ENCODE measurements at regions not wholly inside any gene's neighbourhood (a gene's known extent, or its start where the extent isn't known, plus 50 kb on each side); places are given as distances from the start of the nearest gene placed in this dataset.

DNA sequence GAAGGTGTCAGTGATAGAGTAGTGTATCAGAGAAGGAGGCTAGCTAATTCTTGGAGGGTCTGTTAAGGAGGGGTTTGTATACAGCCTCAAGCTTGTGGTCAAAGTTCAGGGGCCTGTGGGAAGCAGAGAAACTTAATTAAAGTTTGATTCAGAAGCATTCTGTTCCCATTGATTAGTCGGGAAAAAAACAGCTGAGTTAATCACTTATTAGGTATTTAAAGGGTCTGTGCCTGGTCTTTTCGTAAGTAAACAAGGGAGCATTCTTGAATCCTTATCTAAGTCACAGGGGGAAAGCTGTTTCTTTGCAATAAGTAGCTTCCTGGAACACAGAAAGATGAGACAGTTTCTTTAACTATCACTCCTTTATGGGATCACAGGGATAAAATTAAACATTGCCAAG is 492.1 kb downstream of the PCDH10 start:
- Histone ChIP-seq H3K4me1 (no peaks in the 10 kb centered on the region), H3K4me3 (no peak overlapping the region), H3K9me3 (no peaks in the 10 kb centered on the region), H3K27ac (no peak overlapping the region), H3K27me3 (no peaks in the 10 kb centered on the region), H3K36me3 (no peaks in the 10 kb centered on the region)
- no peak for DNase-seq
- intact Hi-C loops (cut with DNase I; ENCODE audit: low total_unique reads), result no loop called here
- TF ChIP-seq POLR2AphosphoS5 (IDR thresholded peaks at IDR 0.05), result no peak
- no peak for TF ChIP-seq EP300 (IDR thresholded peaks at IDR 0.05)
- TF ChIP-seq, protein P1, sequence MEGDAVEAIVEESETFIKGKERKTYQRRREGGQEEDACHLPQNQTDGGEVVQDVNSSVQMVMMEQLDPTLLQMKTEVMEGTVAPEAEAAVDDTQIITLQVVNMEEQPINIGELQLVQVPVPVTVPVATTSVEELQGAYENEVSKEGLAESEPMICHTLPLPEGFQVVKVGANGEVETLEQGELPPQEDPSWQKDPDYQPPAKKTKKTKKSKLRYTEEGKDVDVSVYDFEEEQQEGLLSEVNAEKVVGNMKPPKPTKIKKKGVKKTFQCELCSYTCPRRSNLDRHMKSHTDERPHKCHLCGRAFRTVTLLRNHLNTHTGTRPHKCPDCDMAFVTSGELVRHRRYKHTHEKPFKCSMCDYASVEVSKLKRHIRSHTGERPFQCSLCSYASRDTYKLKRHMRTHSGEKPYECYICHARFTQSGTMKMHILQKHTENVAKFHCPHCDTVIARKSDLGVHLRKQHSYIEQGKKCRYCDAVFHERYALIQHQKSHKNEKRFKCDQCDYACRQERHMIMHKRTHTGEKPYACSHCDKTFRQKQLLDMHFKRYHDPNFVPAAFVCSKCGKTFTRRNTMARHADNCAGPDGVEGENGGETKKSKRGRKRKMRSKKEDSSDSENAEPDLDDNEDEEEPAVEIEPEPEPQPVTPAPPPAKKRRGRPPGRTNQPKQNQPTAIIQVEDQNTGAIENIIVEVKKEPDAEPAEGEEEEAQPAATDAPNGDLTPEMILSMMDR (IDR thresholded peaks at IDR 0.05), result no peak
- no peak for TF ChIP-seq POLR2A (IDR thresholded peaks at IDR 0.05)
- 15 to 38% (median 27%) methylated on average over 2 of the region's 2 CpGs for whole genome bisulfite sequencing, 5 donors

DNA sequence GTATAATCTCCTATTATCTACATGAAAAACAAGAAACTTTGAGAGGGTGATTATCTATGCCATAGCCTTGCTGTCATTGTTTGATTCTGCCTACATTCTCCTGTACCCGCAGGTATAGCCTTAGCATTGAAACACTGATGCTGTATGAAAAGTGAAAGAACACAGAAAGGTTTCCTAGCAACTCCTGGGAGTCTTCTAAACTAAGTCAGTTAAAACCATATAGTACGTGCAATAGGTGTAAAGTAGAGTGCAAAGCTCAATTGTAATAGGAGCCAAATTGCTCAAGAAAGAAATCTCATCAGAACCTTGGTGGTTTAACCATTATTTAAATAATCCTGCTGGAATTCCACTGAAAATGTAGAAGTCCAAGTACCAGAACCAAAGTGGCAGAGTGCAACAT is 489.7 kb downstream of the PCDH10 start:
- no peaks in the 10 kb centered on the region for H3K4me1 ChIP-seq
- TF ChIP-seq, protein P1 (IDR thresholded peaks at IDR 0.05), result no peak
- no peak for TF ChIP-seq POLR2AphosphoS5 (IDR thresholded peaks at IDR 0.05)
- no peak for TF ChIP-seq EP300 (IDR thresholded peaks at IDR 0.05)
- TF ChIP-seq POLR2A (IDR thresholded peaks at IDR 0.05), result no peak

DNA sequence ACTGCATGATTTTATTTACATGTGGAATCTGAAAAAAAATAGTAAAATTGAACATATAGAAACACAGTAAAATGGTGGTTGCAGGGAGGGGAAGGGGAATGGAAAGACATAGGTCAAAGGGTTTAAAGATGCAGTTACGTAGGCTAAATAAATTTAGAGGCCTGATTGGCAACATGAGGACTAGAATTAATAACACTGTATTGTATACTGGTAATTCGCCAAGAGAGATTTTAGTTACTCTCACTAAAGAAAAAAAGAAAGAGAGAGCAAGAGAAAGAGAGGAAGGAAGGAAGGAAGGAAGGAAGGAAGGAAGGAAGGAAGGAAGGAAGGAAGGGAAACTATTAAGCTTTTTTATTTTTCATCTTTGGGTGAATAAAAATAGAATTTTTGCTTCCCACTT is 488.1 kb downstream of the PCDH10 start:
- no peak overlapping the region for H3K4me3 ChIP-seq
- TF ChIP-seq POLR2A (IDR thresholded peaks at IDR 0.05) (no peak), POLR2AphosphoS5 (IDR thresholded peaks at IDR 0.05) (no peak), EP300 (IDR thresholded peaks at IDR 0.05) (no peak)
- TF ChIP-seq, protein P1 (IDR thresholded peaks at IDR 0.05), result no peak
- no peak for DNase-seq
- no peak overlapping the region for H3K27ac ChIP-seq
- H3K27me3 ChIP-seq, result no peaks in the 10 kb centered on the region
- intact Hi-C loops (cut with DNase I; ENCODE audit: low total_unique reads), result no loop called here
- no peaks in the 10 kb centered on the region for H3K36me3 ChIP-seq
- WGBS, 5 donors, result 78 to 91% (median 84%) methylated on average over 2 of the region's 2 CpGs
- peaks cover 0 to 6% (median 2%) of the 10 kb centered on the region in 4 donors for H3K9me3 ChIP-seq
- H3K4me1 ChIP-seq, result no peaks in the 10 kb centered on the region

More for the DNA sequence above, 489.7 kb downstream of the PCDH10 start:
- Histone ChIP-seq H3K27ac (no peak overlapping the region), H3K4me3 (no peak overlapping the region), H3K36me3 (no peaks in the 10 kb centered on the region), H3K9me3 (peaks cover 0 to 6% (median 2%) of the 10 kb centered on the region in 4 donors), H3K27me3 (no peaks in the 10 kb centered on the region)
- peak in 1 of 2 donors; percentile 16 for DNase-seq
- 41 to 52% (median 44%) methylated on average over 2 of the region's 2 CpGs for WGBS, 5 donors
- intact Hi-C loops (cut with DNase I; ENCODE audit: low total_unique reads), result no loop called here

DNA sequence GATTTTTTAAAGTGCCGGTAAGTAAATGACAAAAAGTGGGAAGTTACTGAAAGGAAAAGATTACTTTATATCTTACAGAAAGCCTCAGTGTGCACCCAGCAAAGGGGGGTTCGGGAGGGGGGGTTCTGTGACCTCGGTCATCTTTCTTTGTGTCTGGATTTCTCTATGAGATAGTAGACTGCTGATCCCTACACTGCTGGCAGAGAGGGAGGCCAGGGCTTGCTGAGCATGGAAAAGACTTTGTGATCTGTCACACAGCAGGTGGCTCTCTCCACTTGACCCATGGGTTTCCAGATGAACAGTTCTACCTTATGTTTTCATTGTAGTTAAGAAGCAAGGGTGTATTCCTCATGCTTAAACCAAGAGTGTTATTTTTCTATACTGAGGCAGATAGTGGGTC is 475.6 kb downstream of the PCDH10 start:
- TF ChIP-seq EP300 (IDR thresholded peaks at IDR 0.05) (no peak), POLR2AphosphoS5 (IDR thresholded peaks at IDR 0.05) (no peak), POLR2A (IDR thresholded peaks at IDR 0.05) (no peak)
- TF ChIP-seq, protein P1 (IDR thresholded peaks at IDR 0.05), result no peak
- DNase-seq, result peak in 1 of 2 donors; percentile 9
- intact Hi-C loops (cut with DNase I; ENCODE audit: low total_unique reads), result no loop called here
- Histone ChIP-seq H3K4me1 (peaks cover 0 to 2% (median 0%) of the 10 kb centered on the region in 4 donors), H3K4me3 (no peak overlapping the region), H3K9me3 (no peaks in the 10 kb centered on the region), H3K27ac (no peak overlapping the region), H3K27me3 (no peaks in the 10 kb centered on the region), H3K36me3 (no peaks in the 10 kb centered on the region)
- WGBS, 5 donors, result 10 to 26% (median 14%) methylated on average over 3 of the region's 3 CpGs
